Ishikawa (cell line): ENCODE measurements at regions not wholly inside any gene's neighbourhood (a gene's known extent, or its start where the extent isn't known, plus 50 kb on each side); places are given as distances from the start of the nearest gene placed in this dataset.

ENCODE experiments used
- CEBPB ChIP-seq: IDR thresholded peaks from 2 replicates; pipeline ENCODE4 v1.6.1; 2012
- CREB1 ChIP-seq: IDR thresholded peaks from 2 replicates; pipeline ENCODE4 v1.6.1; 2012; ENCODE audit warnings: low read depth
- EGR1 ChIP-seq: IDR thresholded peaks from 2 replicates; pipeline ENCODE4 v1.6.1; 2012
- EP300 ChIP-seq: IDR thresholded peaks from 2 replicates; pipeline ENCODE4 v1.6.1; 2012; ENCODE audit warnings: borderline replicate concordance
- FOXM1 ChIP-seq: IDR thresholded peaks from 2 replicates; pipeline ENCODE4 v1.6.1; 2012; ENCODE audit warnings: low read depth, borderline replicate concordance
- MAX ChIP-seq: IDR thresholded peaks from 2 replicates; pipeline ENCODE4 v1.6.1; 2012
- NFIC ChIP-seq: IDR thresholded peaks from 2 replicates; pipeline ENCODE4 v1.6.1; 2012
- RAD21 ChIP-seq: IDR thresholded peaks from 2 replicates; pipeline ENCODE4 v1.6.1; 2012; ENCODE audit warnings: low read depth
- TAF1 ChIP-seq: IDR thresholded peaks from 2 replicates; pipeline ENCODE4 v1.6.1; 2012; ENCODE audit warnings: low read depth, mild to moderate bottlenecking
- TCF12 ChIP-seq: IDR thresholded peaks from 2 replicates; pipeline ENCODE4 v1.6.1; 2012; ENCODE audit warnings: low read depth
- TEAD4 ChIP-seq: IDR thresholded peaks from 2 replicates; pipeline ENCODE4 v1.6.1; 2012
- YY1 ChIP-seq: IDR thresholded peaks from 2 replicates; pipeline ENCODE4 v1.6.1; 2012; ENCODE audit warnings: low read depth
- ZBTB7A ChIP-seq: IDR thresholded peaks from 2 replicates; pipeline ENCODE4 v1.6.1; 2012; ENCODE audit warnings: low read depth
- TF ChIP-seq, protein P1 (sequence below): IDR thresholded peaks from 2 replicates; pipeline ENCODE4 v1.6.1; 2012
- TF ChIP-seq, protein P2 (sequence below): IDR thresholded peaks from 2 replicates; pipeline ENCODE4 v1.6.1; 2012; ENCODE audit warnings: low read depth, mild to moderate bottlenecking

DNA sequence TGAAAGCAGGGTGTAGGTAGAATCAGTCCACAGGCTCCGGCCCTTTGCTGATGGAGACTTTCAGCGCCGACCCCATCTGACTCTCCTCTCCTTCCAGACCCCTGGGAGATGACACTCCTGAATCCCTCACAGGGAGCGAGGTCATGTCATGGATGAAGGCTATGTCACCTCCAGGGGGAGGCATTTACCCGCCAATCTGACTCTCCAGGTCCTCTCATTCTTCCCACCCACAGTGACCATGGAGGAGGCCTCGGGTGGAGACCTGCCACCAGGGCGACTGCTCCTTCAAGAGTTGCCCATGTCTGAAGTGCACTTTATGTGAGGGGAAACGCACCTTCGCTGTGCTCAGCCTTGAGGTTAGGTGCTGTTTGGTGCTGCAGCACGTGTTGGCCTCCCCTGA lies 112.7 kb downstream of the KLF13 start:
- TF ChIP-seq RAD21 (peak; percentile 54), EGR1 (no peak), FOXM1 (no peak), CREB1 (no peak), CEBPB (no peak), MAX (no peak)

DNA sequence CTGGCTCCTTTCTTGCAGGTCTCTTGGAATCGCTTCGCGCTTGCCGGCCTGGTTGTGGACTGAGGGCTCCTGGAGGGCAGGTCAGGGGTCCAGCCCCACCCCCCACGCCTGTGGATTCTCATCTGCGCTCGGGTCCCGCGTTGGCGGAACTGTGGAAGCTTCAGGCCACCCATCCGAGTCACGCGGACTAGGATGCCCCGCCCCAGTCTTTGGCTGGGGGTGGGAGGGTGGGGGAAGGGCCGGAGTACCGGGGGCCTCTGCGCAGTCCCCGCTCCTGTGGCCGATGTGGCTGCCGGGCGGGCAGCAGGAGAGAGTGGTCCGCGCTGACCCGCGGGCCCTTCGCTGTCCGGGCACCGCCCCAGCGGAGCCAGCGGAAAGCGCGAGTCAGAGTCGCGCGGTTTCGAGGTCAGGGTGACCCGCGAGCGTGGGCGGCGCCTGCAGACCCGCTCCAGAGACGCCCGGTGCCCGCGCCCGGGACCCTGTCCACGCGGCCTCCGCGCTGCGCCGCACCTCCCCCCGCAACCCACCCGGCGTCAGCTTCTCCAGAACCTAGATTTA lies 114.2 kb downstream of the KLF13 start:
- TF ChIP-seq EP300 (no peak), ZBTB7A (peak; percentile 71; the same call in 1 of the 2 replicates), TEAD4 (no peak), CREB1 (no peak), TAF1 (no peak), MAX (no peak), FOXM1 (no peak), CEBPB (no peak), YY1 (no peak), TCF12 (no peak), EGR1 (peak; percentile 70), RAD21 (no peak), NFIC (no peak)
- TF ChIP-seq, protein P1, sequence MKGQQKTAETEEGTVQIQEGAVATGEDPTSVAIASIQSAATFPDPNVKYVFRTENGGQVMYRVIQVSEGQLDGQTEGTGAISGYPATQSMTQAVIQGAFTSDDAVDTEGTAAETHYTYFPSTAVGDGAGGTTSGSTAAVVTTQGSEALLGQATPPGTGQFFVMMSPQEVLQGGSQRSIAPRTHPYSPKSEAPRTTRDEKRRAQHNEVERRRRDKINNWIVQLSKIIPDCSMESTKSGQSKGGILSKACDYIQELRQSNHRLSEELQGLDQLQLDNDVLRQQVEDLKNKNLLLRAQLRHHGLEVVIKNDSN, result 0 out of 2 replicates have a peak, but pooled peaks have one; percentile 33
- TF ChIP-seq, protein P2, sequence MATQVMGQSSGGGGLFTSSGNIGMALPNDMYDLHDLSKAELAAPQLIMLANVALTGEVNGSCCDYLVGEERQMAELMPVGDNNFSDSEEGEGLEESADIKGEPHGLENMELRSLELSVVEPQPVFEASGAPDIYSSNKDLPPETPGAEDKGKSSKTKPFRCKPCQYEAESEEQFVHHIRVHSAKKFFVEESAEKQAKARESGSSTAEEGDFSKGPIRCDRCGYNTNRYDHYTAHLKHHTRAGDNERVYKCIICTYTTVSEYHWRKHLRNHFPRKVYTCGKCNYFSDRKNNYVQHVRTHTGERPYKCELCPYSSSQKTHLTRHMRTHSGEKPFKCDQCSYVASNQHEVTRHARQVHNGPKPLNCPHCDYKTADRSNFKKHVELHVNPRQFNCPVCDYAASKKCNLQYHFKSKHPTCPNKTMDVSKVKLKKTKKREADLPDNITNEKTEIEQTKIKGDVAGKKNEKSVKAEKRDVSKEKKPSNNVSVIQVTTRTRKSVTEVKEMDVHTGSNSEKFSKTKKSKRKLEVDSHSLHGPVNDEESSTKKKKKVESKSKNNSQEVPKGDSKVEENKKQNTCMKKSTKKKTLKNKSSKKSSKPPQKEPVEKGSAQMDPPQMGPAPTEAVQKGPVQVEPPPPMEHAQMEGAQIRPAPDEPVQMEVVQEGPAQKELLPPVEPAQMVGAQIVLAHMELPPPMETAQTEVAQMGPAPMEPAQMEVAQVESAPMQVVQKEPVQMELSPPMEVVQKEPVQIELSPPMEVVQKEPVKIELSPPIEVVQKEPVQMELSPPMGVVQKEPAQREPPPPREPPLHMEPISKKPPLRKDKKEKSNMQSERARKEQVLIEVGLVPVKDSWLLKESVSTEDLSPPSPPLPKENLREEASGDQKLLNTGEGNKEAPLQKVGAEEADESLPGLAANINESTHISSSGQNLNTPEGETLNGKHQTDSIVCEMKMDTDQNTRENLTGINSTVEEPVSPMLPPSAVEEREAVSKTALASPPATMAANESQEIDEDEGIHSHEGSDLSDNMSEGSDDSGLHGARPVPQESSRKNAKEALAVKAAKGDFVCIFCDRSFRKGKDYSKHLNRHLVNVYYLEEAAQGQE, result no peak

- no peak for TF ChIP-seq EP300
- TF ChIP-seq NFIC, result no peak
- TF ChIP-seq RAD21, result no peak
- TF ChIP-seq, protein P1, result no peak
- TF ChIP-seq TCF12, result no peak
- no peak for TF ChIP-seq TAF1
- no peak for TF ChIP-seq YY1
- TF ChIP-seq TEAD4, result no peak
- TF ChIP-seq CEBPB, result no peak
- no peak for TF ChIP-seq MAX
- TF ChIP-seq CREB1, result no peak
- TF ChIP-seq, protein P2, result no peak
- TF ChIP-seq EGR1, result no peak
- no peak for TF ChIP-seq ZBTB7A
- no peak for TF ChIP-seq FOXM1
Measured at GRCh38 chr15:31442226-31442625, 115.6 kb downstream of the KLF13 start.

- TF ChIP-seq YY1, result no peak
- TF ChIP-seq EP300, result no peak
- no peak for TF ChIP-seq NFIC
- TF ChIP-seq FOXM1, result no peak
- TF ChIP-seq MAX, result no peak
- TF ChIP-seq, protein P1, result no peak
Measured at GRCh38 chr15:31442699-31443111, 116.1 kb downstream of the KLF13 start.

GRCh38 chr15:31444844-31445243 lies 118.2 kb downstream of the KLF13 start:
- TF ChIP-seq MAX (no peak), CEBPB (no peak), CREB1 (no peak), TEAD4 (no peak), NFIC (no peak), EGR1 (no peak), RAD21 (no peak), TCF12 (no peak), ZBTB7A (no peak), YY1 (no peak), FOXM1 (no peak), TAF1 (no peak), EP300 (no peak)
- TF ChIP-seq, protein P2, result no peak
- TF ChIP-seq, protein P1, result no peak
